Body of pancreas (tissue), 4 donors: ENCODE measurements at regions not wholly inside any gene's neighbourhood (a gene's known extent, or its start where the extent isn't known, plus 50 kb on each side); places are given as distances from the start of the nearest gene placed in this dataset.

Experiments
- POLR2A ChIP-seq, 3 donors: fragments of 450-650 bp; IDR thresholded peaks; one replicate each; pipeline ENCODE4 v1.6.1; 2016; ENCODE audit warnings: antibody characterized with exemption in 3 of 3, mild to moderate bottlenecking in 2 of 3
- TF ChIP-seq, protein P1 (sequence below), 7 experiments: fragments of 450-650 bp in 4 of 7; fragments of 200-600 bp in 3 of 7; sonication (generic) in 3 of 7; IDR thresholded peaks; one replicate each; pipeline ENCODE4 v1.5.1; 2016 to 2019; ENCODE audit warnings: antibody characterized with exemption in 7 of 7

- TF ChIP-seq, protein P1, sequence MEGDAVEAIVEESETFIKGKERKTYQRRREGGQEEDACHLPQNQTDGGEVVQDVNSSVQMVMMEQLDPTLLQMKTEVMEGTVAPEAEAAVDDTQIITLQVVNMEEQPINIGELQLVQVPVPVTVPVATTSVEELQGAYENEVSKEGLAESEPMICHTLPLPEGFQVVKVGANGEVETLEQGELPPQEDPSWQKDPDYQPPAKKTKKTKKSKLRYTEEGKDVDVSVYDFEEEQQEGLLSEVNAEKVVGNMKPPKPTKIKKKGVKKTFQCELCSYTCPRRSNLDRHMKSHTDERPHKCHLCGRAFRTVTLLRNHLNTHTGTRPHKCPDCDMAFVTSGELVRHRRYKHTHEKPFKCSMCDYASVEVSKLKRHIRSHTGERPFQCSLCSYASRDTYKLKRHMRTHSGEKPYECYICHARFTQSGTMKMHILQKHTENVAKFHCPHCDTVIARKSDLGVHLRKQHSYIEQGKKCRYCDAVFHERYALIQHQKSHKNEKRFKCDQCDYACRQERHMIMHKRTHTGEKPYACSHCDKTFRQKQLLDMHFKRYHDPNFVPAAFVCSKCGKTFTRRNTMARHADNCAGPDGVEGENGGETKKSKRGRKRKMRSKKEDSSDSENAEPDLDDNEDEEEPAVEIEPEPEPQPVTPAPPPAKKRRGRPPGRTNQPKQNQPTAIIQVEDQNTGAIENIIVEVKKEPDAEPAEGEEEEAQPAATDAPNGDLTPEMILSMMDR (IDR thresholded peaks at IDR 0.05) = no peak
- TF ChIP-seq POLR2A (IDR thresholded peaks at IDR 0.05) = no peak
These were observed 223.6 kb downstream of the GATA3 start for GRCh38 chr10:8278099-8278498.
